ENCODE measurements at regions not wholly inside any gene's neighbourhood (a gene's known extent, or its start where the extent isn't known, plus 50 kb on each side); places are given as distances from the start of the nearest gene placed in this dataset.

DNA sequence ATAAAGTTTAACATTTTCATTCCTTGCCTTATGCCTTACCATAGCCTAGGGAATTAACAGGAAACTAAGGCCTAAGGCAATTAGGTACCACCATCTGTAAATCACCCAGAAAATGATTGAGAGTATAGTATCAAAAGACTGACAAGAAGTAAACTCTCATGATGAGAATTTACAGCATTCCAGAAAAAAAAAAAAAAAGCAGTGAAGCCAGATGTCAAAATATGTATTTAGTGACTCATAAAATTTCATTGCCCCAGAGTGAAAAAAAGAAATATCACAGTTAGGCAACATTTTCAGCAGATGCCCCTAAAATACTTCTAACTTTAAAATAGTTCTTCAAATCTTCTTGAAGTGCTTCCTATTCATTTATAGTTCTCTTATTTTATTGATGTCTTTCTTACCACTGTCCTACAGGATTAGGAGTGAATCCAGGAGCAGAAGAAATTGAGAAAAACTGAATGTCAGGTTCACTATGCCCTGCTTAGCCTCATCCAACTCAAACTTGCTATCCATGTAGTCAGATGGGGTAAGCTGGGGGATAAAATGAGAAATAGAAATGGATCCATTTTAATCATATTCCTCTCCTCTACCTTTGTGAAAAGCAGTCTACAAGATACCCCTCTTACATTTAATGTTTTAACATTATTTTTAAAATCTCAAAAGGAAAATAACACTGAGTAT lies 57.3 kb upstream of the TANK start:
- no peak overlapping the region for H3K27ac ChIP-seq (ENCODE audit: low read depth, low read length)
- H3K9ac ChIP-seq (ENCODE audit: low read depth in 1 of 2, low read length in 2 of 2) = no peak overlapping the region
- no peaks in the 10 kb centered on the region for H3K27me3 ChIP-seq (ENCODE audit: control insufficient read depth in 1 of 2, insufficient read depth in 2 of 2, low read length in 2 of 2)
- H3K36me3 ChIP-seq (ENCODE audit: control insufficient read depth in 1 of 2, insufficient read depth in 2 of 2, low read length in 2 of 2) = no peaks in the 10 kb centered on the region
- H3K9me3 ChIP-seq (ENCODE audit: control insufficient read depth in 1 of 2, low read length in 2 of 2) = no peaks in the 10 kb centered on the region
- peaks cover 0 to 6% of the 10 kb centered on the region in 2 donors for H3K4me1 ChIP-seq (ENCODE audit: control insufficient read depth in 1 of 2, insufficient read depth in 2 of 2, low read length in 2 of 2)
- no peak overlapping the region for H3K4me3 ChIP-seq (ENCODE audit: low read depth in 1 of 2, low read length in 2 of 2)

DNA sequence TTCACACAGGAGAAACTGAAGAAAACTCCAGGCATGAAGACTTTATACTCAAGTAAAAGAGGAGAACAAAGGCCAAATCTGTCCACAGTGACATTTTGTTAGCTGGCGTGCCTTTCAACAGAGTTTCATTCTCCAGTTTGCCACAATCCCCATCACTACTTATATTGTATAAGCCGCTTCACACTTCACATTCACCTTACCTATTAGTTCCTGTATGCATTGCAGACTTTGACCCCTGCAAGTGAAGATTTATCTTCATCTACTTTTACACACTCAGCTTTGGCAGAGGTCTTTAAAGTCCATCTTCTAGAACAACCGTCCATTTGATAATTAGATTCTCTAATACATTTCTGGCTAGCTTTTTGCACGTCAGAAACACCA lies 56.8 kb upstream of the TANK start:
- no peaks in the 10 kb centered on the region for H3K27me3 ChIP-seq (ENCODE audit: control insufficient read depth in 1 of 2, insufficient read depth in 2 of 2, low read length in 2 of 2)

DNA sequence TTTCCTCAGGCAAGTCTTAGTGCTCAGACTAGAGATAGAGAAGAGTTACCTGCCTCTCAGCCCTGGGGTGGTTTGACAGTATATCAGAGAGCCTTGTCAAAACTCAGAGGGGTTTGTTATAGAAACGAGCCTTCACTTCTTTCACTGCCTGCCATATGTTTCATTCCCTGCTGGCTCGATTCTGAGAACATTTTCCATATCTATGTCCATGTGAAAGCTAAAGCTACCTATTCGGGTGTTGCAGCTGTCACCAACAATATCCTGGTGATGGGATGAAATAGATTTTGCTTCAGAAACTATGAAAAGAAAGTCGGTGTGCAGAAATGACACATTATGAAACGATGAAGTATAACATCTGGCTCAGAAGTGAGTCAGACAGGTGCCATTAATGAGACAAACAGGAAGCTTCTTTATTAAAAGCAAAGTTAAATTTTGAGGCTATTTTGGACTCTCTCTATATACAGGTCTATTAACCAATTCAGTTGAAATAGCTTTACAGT lies 56.1 kb upstream of the TANK start:
- H3K4me3 ChIP-seq (ENCODE audit: low read depth in 1 of 2, low read length in 2 of 2) = no peak overlapping the region
- no peaks in the 10 kb centered on the region for H3K27me3 ChIP-seq (ENCODE audit: control insufficient read depth in 1 of 2, insufficient read depth in 2 of 2, low read length in 2 of 2)
- H3K36me3 ChIP-seq (ENCODE audit: control insufficient read depth in 1 of 2, insufficient read depth in 2 of 2, low read length in 2 of 2) = no peaks in the 10 kb centered on the region
- H3K9ac ChIP-seq (ENCODE audit: low read depth in 1 of 2, low read length in 2 of 2) = no peak overlapping the region
- peaks cover 0 to 6% of the 10 kb centered on the region in 2 donors for H3K4me1 ChIP-seq (ENCODE audit: control insufficient read depth in 1 of 2, insufficient read depth in 2 of 2, low read length in 2 of 2)
- H3K9me3 ChIP-seq (ENCODE audit: control insufficient read depth in 1 of 2, low read length in 2 of 2) = no peaks in the 10 kb centered on the region
- H3K27ac ChIP-seq (ENCODE audit: low read depth, low read length) = no peak overlapping the region

More for the DNA sequence above, 56.8 kb upstream of the TANK start:
- H3K36me3 ChIP-seq (ENCODE audit: control insufficient read depth in 1 of 2, insufficient read depth in 2 of 2, low read length in 2 of 2) = no peaks in the 10 kb centered on the region
- no peaks in the 10 kb centered on the region for H3K9me3 ChIP-seq (ENCODE audit: control insufficient read depth in 1 of 2, low read length in 2 of 2)
- H3K4me3 ChIP-seq (ENCODE audit: low read depth in 1 of 2, low read length in 2 of 2) = no peak overlapping the region
- H3K9ac ChIP-seq (ENCODE audit: low read depth in 1 of 2, low read length in 2 of 2) = no peak overlapping the region
- no peak overlapping the region for H3K27ac ChIP-seq (ENCODE audit: low read depth, low read length)
- peaks cover 0 to 6% of the 10 kb centered on the region in 2 donors for H3K4me1 ChIP-seq (ENCODE audit: control insufficient read depth in 1 of 2, insufficient read depth in 2 of 2, low read length in 2 of 2)

DNA sequence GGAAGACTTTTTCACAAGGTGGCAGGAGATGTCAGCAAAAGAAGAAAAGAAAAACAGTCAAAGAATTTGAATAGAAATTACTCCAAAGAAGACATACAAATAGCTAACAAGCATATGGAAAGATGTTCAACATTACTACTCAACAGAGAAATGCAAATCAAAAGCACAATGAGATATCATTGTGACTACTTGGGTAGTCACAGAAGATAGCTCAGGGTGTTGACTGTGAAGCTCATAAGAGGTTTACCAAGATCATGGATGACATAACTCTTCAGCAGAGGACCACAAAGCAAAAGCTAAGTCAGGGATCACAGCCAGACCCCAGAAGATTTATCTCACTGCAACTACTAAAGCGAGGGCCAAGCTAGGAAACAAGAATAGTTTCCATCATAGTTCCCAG lies 53.0 kb upstream of the TANK start:
- H3K27me3 ChIP-seq (ENCODE audit: control insufficient read depth in 1 of 2, insufficient read depth in 2 of 2, low read length in 2 of 2) = no peaks in the 10 kb centered on the region
- H3K4me3 ChIP-seq (ENCODE audit: low read depth in 1 of 2, low read length in 2 of 2) = no peak overlapping the region
- peaks cover 0 to 6% of the 10 kb centered on the region in 2 donors for H3K4me1 ChIP-seq (ENCODE audit: control insufficient read depth in 1 of 2, insufficient read depth in 2 of 2, low read length in 2 of 2)
- H3K9me3 ChIP-seq (ENCODE audit: control insufficient read depth in 1 of 2, low read length in 2 of 2) = no peaks in the 10 kb centered on the region
- H3K36me3 ChIP-seq (ENCODE audit: control insufficient read depth in 1 of 2, insufficient read depth in 2 of 2, low read length in 2 of 2) = no peaks in the 10 kb centered on the region
- no peak overlapping the region for H3K27ac ChIP-seq (ENCODE audit: low read depth, low read length)
- H3K9ac ChIP-seq (ENCODE audit: low read depth in 1 of 2, low read length in 2 of 2) = no peak overlapping the region

Data from duodenal mucosa (tissue), 2 donors.